CD4-positive, alpha-beta T cell treated with Interleukin-2 at 100 ng/mL for 4 hours (primary cell): ENCODE measurements at regions not wholly inside any gene's neighbourhood (a gene's known extent, or its start where the extent isn't known, plus 50 kb on each side); places are given as distances from the start of the nearest gene placed in this dataset.
"Not testable (repeated sequence)": the region's sequence is repeated elsewhere in the genome, so short reads cannot be mapped to it uniquely, and the experiment has no call there.

Experiments used
- DNase-seq: peaks from one replicate; pipeline ENCODE4 v3.0.0-alpha.2; 2020; ENCODE audit warnings: low spot score

DNA sequence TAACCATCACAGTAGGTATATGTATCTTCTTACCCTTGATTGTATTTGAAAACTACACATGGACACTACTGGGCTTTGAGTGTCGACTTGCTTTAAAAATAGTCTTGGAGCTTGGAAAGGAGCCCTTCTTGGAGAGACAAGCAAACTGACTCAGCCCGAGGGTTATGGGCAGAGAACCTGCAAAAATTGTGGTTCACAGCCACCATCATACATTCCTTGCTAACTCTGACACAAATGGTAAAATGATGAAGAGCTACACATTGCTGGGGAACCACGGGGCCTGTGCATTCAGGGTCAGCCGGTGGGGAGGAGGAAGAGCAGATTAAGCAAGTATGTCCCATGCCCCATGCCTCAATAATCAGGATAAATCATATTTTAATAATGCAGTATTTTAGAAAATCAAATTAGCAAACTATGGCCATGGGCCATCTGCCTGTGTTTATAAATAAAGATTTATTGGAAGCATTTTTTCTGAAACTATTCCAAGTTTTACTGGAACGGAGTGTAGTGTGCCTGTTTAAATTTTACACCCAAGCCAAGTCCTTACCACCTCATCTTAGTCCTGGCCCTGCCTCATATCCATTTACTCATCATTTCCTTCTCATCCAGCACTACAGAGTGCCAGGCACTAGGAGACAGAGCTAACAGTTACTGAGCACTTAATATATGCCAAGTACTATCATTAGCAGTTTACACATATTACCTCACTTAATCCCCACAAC is 195.7 kb downstream of the PALM2AKAP2 start:
- no peak for DNase-seq

GRCh38 chr9:109976303-109976702 is 196.3 kb downstream of the PALM2AKAP2 start:
- DNase-seq: no peak

GRCh38 chr9:109977521-109977920 is 197.5 kb downstream of the PALM2AKAP2 start:
- DNase-seq: no peak

GRCh38 chr9:109981091-109981490 is 201.1 kb downstream of the PALM2AKAP2 start:
- no peak for DNase-seq

DNA sequence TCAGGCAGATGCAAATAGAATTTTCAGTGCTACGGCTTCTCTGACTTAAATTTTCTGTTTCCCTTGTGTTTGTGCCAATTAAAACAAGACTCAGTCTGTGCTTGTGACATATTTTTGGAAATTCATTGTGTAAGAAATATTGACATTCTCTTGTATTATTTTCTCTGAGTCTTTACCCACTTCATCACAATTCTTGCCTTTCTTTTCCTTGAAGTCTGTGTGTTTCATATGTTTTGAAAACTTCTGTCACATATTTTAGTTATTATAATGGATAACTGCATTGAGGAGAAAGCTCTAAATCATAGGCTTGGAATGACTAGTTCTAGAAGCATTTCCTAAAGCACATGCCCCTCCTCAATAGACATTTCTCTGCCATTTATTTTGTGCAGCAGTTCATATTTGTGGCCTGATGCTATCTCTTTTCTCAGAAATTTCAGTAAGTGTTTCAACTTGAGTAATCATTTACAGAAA is 206.6 kb downstream of the PALM2AKAP2 start:
- DNase-seq: no peak

DNA sequence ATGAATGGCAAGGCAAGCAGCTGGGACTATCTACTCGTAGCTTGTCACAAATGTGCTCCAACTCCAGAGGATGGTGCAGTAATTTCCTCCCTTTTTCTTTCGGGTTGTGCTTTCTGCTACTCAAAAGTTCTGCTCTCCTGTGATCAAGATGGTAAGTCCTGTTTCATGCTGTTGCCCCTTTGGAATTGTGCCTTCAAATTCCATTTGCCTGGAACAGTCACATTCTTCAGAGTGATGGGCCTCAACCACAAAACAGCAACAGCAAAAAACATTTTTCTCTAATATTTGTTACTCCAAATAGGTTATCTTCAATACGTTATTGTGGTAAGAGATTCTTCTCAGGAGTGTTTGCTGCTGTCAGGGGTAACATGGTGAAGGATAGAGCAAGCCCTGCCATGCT is 209.3 kb downstream of the PALM2AKAP2 start:
- no peak for DNase-seq

DNA sequence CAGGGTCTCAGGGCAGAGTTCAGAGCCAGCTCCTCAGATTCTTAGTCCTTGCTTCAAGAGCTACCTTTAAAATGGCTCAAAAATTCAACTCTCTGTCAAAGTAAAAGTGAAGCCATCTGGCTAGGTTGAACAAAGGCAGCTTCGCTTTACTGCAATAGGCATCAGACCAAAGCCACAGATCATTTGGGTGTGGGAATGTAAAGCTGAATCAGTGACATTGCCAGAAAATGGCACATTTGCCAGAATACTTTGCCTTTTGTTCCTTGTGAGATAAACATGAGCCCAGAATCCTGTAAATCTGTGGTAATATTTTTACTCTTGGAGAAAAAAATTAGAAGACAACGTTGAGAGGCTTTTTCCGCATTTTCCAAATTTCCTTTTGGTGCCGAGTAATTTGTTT is 210.5 kb downstream of the PALM2AKAP2 start:
- DNase-seq: no peak

GRCh38 chr9:109992293-109992692 is 212.3 kb downstream of the PALM2AKAP2 start:
- DNase-seq: no peak

- no peak for DNase-seq
Observed at GRCh38 chr9:109993250-109993978, 213.4 kb downstream of the PALM2AKAP2 start.

DNA sequence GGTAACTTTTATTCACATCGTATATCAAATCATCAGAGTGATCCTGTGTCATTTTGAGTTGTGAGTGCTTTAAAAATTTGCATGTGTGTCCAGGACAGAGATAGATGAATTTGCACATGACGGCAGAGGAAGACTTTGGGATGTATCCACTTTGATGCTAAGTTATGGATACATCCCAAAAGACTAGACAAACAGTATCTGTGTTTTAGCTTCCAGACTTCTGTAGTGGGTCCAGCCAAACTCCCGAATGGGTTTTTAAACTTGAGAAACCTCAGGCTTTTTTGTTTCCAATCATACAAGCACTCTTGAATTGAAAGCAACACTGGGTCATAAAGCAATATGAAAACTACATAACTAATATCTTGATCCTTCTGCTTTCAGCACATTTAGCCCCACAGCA is 213.8 kb downstream of the C9orf152 start:
- DNase-seq: no peak

- no peak for DNase-seq
Observed at GRCh38 chr9:109996936-109997580, 210.9 kb downstream of the C9orf152 start.

DNA sequence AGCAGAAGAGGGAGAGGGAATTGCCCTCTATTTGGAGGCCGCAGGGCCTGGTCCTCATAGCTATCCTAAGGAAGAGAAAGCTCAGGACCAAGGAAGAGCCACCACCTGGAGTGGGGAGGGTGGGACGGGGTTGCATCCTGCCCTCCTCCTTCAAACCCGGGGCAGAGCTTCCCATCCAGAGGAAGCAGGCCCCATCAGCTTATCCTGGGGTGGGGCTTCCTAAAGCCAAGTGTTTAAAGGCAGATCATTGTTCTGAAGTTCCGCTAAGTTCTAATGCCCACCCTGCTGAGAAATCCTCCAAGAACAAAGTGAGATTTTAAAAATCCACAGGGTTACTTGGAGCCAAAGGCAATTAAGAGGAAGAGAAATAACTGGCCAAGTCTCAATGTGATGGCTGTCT is 210.3 kb downstream of the C9orf152 start:
- DNase-seq: no peak

DNA sequence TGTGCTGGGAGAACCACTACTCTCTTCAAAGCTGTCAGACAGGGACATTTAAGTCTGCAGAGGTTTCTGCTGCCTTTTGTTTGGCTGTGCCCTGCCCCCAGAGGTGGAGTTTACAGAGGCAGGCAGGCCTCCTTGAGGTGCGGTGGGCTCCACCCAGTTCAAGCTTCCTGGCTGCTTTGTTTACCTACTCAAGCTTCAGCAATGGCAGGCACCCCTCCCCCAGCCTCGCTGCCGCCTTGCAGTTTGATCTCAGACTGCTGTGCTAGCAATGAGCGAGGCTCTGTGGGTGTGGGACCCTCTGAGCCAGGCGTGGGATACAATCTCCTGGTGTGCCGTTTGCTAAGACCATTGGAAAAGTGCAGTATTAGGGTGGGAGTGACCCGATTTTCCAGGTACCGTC is 202.4 kb downstream of the C9orf152 start:
- DNase-seq: peak; percentile 33

GRCh38 chr9:110006657-110007056 is 201.3 kb downstream of the C9orf152 start:
- no peak for DNase-seq

DNA sequence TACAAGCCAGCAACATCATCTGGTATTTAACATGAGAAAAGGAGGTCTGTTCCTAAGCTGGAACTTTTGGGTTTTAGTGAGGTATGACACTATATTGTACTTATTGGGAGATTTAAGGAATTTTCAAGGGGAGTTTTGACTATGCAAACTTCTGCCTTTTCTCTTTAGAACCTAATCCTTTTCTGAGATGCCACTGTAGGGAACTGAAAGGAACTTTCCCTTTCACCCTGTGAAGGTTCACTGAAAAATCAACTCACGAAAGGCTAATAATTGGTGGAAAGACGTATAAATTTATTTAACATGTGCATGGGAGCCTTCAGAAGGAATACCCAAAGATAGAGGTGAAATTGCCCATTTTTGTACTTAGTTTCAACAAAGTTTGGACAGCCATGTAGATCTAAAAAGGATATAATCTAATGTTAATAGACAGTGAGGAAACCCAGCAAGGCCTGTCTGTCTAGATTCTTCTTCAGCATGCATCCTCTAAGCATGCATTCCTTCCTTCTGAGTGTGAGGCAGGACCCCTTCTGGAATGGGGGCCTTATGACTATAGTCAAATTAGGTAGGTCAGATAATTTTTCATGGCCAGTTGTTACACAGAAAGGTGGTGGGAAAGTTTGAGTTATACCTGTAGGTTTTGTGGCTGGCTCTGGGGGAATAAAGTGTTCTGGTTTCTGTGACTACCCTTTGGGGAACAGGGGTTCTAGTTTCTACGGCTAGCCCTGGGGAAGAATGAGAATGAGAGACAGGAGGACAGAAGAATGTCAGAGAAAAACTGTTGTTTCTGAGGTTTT is 200.3 kb downstream of the C9orf152 start:
- no peak for DNase-seq

- DNase-seq: no peak
Observed at GRCh38 chr9:110008663-110009062, 199.3 kb downstream of the C9orf152 start.

DNA sequence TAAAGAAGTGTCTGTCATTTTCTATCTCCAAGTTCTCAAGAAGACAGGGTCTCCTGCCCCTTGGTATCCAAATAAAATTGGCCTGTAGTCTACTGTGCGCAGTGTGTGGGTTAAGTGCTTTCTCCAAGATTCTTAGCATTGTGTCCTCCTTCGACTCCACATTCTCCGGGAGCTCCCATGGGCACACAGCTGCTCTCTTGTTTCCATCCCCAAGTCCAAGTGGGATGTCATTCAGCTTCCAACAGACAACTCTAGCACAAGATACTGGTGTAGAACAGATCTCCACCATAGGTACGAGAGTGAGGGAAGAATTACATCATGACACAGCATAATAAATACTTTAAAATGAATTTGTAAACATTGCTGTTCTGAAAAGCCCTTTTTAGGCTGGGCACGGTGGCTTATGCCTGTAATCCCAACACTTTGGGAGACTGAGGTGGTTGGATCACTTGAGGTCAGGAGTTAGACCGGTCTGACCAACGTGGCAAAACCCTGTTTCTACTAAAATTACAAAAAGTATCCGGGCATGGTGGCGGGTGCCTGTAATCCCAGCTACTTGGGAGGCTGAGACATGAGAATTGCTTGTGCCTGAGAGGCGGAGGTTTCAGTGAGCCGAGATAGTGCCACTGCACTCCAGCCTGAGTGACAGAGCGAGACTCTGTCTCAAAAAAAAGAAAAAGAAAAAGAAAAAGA is 196.2 kb downstream of the C9orf152 start:
- no peak for DNase-seq

DNA sequence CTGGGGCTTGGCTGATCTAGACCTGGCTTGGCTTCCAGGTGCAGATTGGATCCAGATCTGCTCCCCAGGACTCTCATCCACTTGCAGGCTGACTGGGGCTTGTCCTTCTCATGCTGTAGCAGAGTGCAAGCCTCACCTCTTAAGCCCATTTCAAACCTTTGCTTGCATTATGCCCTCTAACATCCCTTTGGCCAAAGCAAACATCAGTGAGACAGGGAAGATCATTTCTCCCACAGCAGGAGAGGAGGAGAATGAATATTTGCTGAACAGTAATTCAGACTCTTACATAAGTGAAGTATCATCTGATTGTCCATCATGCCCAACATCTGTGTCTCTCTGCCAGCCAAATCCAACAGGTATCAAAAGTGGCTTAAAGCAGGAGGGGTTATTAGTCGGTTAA is 194.9 kb downstream of the C9orf152 start:
- DNase-seq: no peak

DNA sequence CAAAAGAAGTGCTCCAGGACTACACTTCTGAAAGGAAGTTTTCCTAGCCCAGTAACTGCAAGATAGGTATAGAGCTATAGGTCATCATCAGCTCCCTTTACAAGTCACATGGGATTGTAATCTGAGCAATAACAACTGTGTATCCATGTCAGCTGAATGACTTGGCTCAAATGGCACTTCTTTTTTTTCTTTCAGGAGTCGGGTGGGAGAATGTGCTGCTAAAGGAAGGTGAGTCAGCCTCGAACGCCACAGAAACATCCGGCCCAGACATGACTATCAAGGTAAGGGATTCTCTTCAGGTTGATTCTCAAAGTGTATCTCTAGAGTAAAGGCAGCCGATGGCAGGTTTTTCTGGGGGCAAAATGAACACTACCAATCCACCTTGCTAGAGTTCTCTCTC is 192.2 kb downstream of the C9orf152 start:
- DNase-seq: peak; percentile 36

DNA sequence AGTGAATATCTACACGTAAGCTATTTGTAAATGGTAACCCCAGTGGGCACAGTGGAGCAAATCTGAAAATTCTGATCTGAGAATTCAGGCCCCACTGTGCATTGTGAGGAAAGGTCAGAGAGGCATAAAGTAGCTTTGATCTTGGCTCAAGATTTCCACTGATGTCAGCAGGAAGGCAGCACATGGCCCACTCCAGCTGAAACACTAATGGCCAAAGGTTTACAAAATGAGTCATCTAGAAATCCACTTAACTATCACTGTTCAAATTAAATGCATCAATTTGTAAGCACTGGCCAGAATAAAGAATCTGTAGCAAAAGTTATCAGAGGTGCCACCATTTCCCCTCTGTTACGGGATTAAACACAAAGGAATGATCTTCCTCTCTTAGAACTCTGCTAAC is 191.6 kb downstream of the C9orf152 start:
- no peak for DNase-seq

DNA sequence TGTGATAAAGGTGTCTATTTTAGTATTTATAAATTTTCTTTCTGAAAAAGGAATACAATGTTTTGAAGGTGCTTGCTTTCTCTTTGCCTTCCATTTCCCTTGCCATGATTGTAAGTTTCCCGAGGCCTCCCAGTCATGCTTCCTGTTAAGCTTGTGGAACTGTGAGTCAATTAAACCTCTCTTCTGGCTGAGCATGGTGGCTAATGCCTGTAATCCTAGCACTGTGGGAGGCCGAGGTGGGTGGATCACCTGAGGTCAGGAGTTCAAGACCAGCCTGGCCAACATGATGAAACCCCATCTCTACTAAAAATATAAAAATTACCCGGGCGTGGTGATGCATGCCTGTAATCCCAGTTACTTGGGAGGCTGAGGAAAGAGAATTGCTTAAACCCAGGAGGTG is 187.7 kb downstream of the C9orf152 start:
- not testable (repeated sequence) for DNase-seq

DNA sequence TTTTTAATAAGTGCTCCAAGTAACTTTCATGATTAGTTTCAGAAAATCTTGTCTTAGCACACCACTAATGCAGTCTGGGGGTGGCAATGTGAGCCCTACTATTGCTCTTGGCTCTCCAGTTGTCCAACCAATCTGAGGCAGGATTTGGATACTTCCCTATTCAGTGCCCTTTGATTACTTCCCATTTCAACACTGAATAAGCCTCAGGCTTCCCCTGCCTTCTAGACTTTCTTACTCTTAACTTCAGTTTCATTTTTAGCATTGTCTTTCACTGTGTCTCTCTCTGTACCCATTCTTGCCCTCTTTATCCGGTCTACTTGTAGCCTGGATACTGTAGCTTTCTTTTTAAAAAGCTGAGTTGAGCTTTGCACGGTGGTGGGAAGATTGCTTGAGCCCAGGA is 186.1 kb downstream of the C9orf152 start:
- DNase-seq: no peak
